ENCODE measurements at regions not wholly inside any gene's neighbourhood (a gene's known extent, or its start where the extent isn't known, plus 50 kb on each side); places are given as distances from the start of the nearest gene placed in this dataset.

DNA sequence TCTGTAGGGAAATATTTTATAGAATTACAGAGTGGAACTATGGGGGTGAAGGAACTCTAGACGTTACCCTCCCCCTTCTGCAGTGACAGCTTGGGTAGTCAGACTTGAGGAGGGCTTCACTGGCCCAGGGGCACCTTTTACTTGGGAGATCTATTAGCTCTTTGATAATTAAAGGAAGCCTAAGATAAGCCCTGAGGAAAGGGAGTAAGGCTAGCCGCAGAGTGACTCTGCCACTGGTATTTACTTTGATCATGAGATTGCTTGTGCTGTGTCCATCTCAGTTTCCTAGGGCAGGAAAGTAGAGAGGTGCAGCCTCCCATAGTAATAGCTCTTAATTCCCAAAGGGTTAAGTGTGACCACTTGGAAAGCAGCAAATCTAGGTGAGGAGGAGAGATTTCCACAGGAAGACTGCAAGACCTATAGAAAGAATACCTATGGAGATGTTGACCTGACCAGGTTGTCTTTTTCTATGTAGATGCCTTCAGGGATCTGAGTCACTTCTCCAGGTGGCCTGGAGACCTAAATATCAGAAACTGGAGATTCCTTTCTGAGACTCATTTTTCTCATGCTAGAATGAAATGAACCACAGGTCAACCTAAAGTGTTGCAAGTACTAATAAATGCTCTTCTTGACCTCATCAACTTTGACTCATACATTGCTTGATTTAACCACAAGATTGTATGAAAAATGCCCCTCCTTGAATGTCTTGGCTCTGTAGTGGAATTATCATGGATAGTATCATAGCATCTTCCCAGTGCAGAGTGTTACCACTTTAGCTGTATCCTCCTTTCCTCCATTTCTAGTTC lies 447.3 kb upstream of the GHITM start:
- Mint-ChIP-seq H3K9me3 (no peaks in the 10 kb centered on the region), H3K4me1 (ENCODE audit: low read depth) (no peaks in the 10 kb centered on the region), H3K4me3 (ENCODE audit: low read depth) (no peak overlapping the region), H3K27me3 (ENCODE audit: low read depth) (no peaks in the 10 kb centered on the region), H3K27ac (no peak overlapping the region), H3K36me3 (ENCODE audit: low read depth) (no peaks in the 10 kb centered on the region)
- intact Hi-C loops (cut with micrococcal nuclease): no loop called here
- DNase-seq (ENCODE audit: low spot score): no peak

DNA sequence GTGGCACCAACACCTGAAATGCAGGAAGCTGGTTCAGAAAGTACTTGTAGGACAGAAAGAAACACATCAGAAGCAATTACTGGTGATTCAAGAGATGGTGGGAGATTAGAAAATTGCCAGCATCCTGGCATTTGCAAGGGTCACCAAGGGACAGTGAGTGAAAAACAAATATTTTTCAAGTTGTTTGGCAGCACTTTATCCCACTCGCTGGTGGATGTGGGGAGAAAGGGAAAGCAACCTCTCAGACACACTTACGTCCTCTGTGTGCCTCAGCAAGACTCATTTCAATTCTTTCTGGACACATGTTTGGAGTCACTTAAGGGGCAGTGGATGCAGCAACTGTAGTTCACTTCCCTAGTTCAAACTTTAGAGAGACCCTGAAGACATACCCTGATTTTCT lies 440.4 kb upstream of the GHITM start:
- Mint-ChIP-seq H3K4me3 (ENCODE audit: low read depth) (no peak overlapping the region), H3K4me1 (ENCODE audit: low read depth) (no peaks in the 10 kb centered on the region), H3K36me3 (ENCODE audit: low read depth) (no peaks in the 10 kb centered on the region), H3K9me3 (peaks cover 5% of the 10 kb centered on the region), H3K27ac (no peak overlapping the region), H3K27me3 (ENCODE audit: low read depth) (no peaks in the 10 kb centered on the region)
- no peak for DNase-seq (ENCODE audit: low spot score)
- intact Hi-C loops (cut with micrococcal nuclease): no loop called here

- intact Hi-C loops (cut with micrococcal nuclease): no loop called here
- Mint-ChIP-seq H3K9me3 (peaks cover 5% of the 10 kb centered on the region), H3K36me3 (ENCODE audit: low read depth) (no peaks in the 10 kb centered on the region), H3K27me3 (ENCODE audit: low read depth) (no peaks in the 10 kb centered on the region), H3K4me1 (ENCODE audit: low read depth) (no peaks in the 10 kb centered on the region), H3K27ac (no peak overlapping the region), H3K4me3 (ENCODE audit: low read depth) (no peak overlapping the region)
- no peak for DNase-seq (ENCODE audit: low spot score)
These were observed 437.5 kb upstream of the GHITM start for GRCh38 chr10:83701799-83702198.

GRCh38 chr10:83702731-83703130 lies 436.6 kb upstream of the GHITM start:
- no peaks in the 10 kb centered on the region for H3K27me3 Mint-ChIP-seq (ENCODE audit: low read depth)
- peaks cover 5% of the 10 kb centered on the region for H3K9me3 Mint-ChIP-seq
- H3K4me3 Mint-ChIP-seq (ENCODE audit: low read depth): no peak overlapping the region
- intact Hi-C loops (cut with micrococcal nuclease): no loop called here
- H3K36me3 Mint-ChIP-seq (ENCODE audit: low read depth): no peaks in the 10 kb centered on the region
- no peaks in the 10 kb centered on the region for H3K4me1 Mint-ChIP-seq (ENCODE audit: low read depth)
- DNase-seq (ENCODE audit: low spot score): no peak
- H3K27ac Mint-ChIP-seq: no peak overlapping the region

DNA sequence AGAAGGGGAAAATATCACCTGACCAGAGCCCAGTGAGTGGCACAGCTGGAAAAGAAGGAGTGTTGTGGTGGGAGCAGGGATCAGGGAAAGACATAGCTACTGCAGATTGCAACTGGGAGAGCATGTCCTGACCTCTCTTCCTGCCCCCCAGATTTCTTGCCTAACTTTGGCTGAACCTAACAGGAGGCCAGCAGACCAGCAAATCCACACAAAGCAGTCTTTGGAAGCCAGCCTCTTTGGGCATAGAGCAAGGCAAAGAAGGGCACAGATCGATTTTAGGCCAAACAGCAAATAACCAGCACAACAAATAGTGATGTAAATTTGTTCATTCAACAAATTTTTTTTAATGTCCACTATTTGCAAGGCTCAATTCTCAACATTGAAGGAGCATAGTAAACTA lies 433.2 kb upstream of the GHITM start:
- Mint-ChIP-seq H3K27me3 (ENCODE audit: low read depth) (no peaks in the 10 kb centered on the region), H3K27ac (no peak overlapping the region)
- intact Hi-C loops (cut with micrococcal nuclease): no loop called here

GRCh38 chr10:83706952-83707582 lies 432.2 kb upstream of the GHITM start:
- Mint-ChIP-seq H3K4me3 (ENCODE audit: low read depth) (no peak overlapping the region), H3K9me3 (no peaks in the 10 kb centered on the region), H3K27ac (no peak overlapping the region), H3K27me3 (ENCODE audit: low read depth) (no peaks in the 10 kb centered on the region), H3K4me1 (ENCODE audit: low read depth) (no peaks in the 10 kb centered on the region), H3K36me3 (ENCODE audit: low read depth) (no peaks in the 10 kb centered on the region)
- DNase-seq (ENCODE audit: low spot score): no peak
- intact Hi-C loops (cut with micrococcal nuclease): no loop called here

More for the DNA sequence above, 433.2 kb upstream of the GHITM start:
- Mint-ChIP-seq H3K4me1 (ENCODE audit: low read depth) (no peaks in the 10 kb centered on the region), H3K36me3 (ENCODE audit: low read depth) (no peaks in the 10 kb centered on the region), H3K4me3 (ENCODE audit: low read depth) (no peak overlapping the region), H3K9me3 (no peaks in the 10 kb centered on the region)
- no peak for DNase-seq (ENCODE audit: low spot score)

GRCh38 chr10:83713423-83713822 lies 425.9 kb upstream of the GHITM start:
- Mint-ChIP-seq H3K27me3 (ENCODE audit: low read depth) (no peaks in the 10 kb centered on the region), H3K4me3 (ENCODE audit: low read depth) (no peak overlapping the region), H3K9me3 (no peaks in the 10 kb centered on the region), H3K27ac (no peak overlapping the region), H3K36me3 (ENCODE audit: low read depth) (no peaks in the 10 kb centered on the region), H3K4me1 (ENCODE audit: low read depth) (no peaks in the 10 kb centered on the region)
- intact Hi-C loops (cut with micrococcal nuclease): no loop called here
- DNase-seq (ENCODE audit: low spot score): no peak

GRCh38 chr10:83723080-83723479 lies 416.2 kb upstream of the GHITM start:
- intact Hi-C loops (cut with micrococcal nuclease): no loop called here
- no peaks in the 10 kb centered on the region for H3K27me3 Mint-ChIP-seq (ENCODE audit: low read depth)

DNA sequence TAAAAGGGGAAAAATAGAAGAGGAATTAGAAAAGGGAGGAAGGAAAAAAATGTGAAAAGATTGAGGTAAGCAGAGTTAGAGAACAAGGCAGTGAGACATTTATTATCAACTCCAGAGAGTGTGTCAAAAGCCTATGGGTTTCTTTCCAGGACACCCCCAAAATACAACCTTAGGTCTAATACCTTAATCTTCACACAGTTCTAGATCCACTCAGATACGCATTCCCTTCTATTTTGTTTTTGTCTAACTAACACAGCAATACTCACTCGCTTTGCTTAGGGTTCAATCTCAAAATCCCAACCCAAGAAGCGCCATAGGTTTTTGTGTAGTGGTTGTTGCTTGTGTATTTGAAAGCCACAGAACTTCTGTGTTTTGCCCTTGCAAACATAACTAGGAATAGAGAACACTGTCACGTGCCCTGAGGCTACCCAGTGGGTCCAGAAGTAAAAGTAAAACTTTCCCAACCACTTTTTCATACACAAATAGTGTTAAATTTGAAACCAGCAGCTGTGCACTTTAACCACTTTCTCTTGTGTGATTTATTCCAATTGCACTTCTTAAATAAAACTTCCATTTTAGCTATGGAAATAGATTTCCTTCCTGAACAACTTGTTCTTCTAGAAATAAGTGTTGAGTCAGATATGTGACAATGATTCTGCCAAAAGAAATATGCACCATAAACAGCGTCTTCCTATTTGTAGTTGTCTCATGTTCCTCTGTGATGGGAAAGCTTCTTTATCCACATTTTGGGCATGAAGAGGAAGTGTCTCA lies 414.7 kb upstream of the GHITM start:
- Mint-ChIP-seq H3K27ac (no peak overlapping the region), H3K36me3 (ENCODE audit: low read depth) (no peaks in the 10 kb centered on the region), H3K27me3 (ENCODE audit: low read depth) (no peaks in the 10 kb centered on the region), H3K4me3 (ENCODE audit: low read depth) (no peak overlapping the region), H3K4me1 (ENCODE audit: low read depth) (no peaks in the 10 kb centered on the region), H3K9me3 (no peaks in the 10 kb centered on the region)
- DNase-seq (ENCODE audit: low spot score): no peak
- intact Hi-C loops (cut with micrococcal nuclease): no loop called here

More at GRCh38 chr10:83723080-83723479, 416.2 kb upstream of the GHITM start:
- Mint-ChIP-seq H3K36me3 (ENCODE audit: low read depth) (no peaks in the 10 kb centered on the region), H3K27ac (no peak overlapping the region), H3K4me1 (ENCODE audit: low read depth) (no peaks in the 10 kb centered on the region), H3K4me3 (ENCODE audit: low read depth) (no peak overlapping the region), H3K9me3 (peaks cover 5% of the 10 kb centered on the region)
- no peak for DNase-seq (ENCODE audit: low spot score)

- DNase-seq (ENCODE audit: low spot score): no peak
- Mint-ChIP-seq H3K36me3 (ENCODE audit: low read depth) (no peaks in the 10 kb centered on the region), H3K27me3 (ENCODE audit: low read depth) (no peaks in the 10 kb centered on the region), H3K27ac (no peak overlapping the region), H3K4me3 (ENCODE audit: low read depth) (no peak overlapping the region), H3K9me3 (no peaks in the 10 kb centered on the region), H3K4me1 (ENCODE audit: low read depth) (no peaks in the 10 kb centered on the region)
- intact Hi-C loops (cut with micrococcal nuclease): no loop called here
These were observed 413.7 kb upstream of the GHITM start for GRCh38 chr10:83725567-83725966.

DNA sequence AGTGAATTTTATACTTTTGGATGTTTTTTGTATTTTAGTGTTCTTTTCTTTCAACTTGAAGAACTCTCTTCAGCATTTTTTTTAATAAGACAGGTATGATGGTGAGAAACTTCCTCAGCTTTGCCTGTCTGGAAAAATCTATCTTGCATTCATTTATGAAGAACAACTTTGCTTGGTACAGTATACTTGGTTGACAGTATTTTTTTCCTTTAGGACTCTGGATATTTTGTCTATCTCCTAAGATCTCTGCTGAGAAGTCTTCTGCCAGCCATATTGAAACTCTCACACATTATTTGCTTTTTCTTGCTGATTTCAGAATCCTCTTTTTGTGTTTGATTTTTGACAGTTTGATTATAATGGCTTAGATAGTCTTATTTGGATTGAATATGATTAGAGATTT lies 405.0 kb upstream of the GHITM start:
- Mint-ChIP-seq H3K4me1 (ENCODE audit: low read depth) (no peaks in the 10 kb centered on the region), H3K27ac (no peak overlapping the region), H3K27me3 (ENCODE audit: low read depth) (no peaks in the 10 kb centered on the region), H3K9me3 (peaks cover 32% of the 10 kb centered on the region), H3K36me3 (ENCODE audit: low read depth) (no peaks in the 10 kb centered on the region), H3K4me3 (ENCODE audit: low read depth) (no peak overlapping the region)
- intact Hi-C loops (cut with micrococcal nuclease): no loop called here
- no peak for DNase-seq (ENCODE audit: low spot score)

DNA sequence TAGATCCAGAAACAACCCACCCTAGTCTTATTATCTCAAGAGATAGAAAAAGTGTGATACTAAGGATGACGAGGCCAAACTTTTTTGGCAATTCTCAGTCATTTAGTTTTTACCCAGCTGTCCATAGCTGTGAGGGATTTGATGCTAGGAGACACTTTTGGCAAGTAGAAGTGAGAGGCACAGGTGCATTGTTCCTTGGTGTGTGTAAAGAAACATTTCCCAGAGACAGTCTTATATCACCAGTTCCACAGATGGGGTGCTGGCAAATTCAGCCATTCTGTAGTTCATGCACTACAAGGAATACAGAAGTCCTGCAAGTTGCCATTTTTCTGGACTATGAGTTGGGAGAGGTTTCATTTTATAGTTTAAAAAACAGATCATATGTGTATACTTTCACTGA lies 403.3 kb upstream of the GHITM start:
- H3K27me3 Mint-ChIP-seq (ENCODE audit: low read depth): no peaks in the 10 kb centered on the region
- no peaks in the 10 kb centered on the region for H3K36me3 Mint-ChIP-seq (ENCODE audit: low read depth)

GRCh38 chr10:83750604-83751003 lies 388.7 kb upstream of the GHITM start:
- Mint-ChIP-seq H3K27ac (no peak overlapping the region), H3K36me3 (ENCODE audit: low read depth) (no peaks in the 10 kb centered on the region), H3K27me3 (ENCODE audit: low read depth) (no peaks in the 10 kb centered on the region), H3K9me3 (peaks cover 49% of the 10 kb centered on the region), H3K4me1 (ENCODE audit: low read depth) (no peaks in the 10 kb centered on the region), H3K4me3 (ENCODE audit: low read depth) (no peak overlapping the region)
- intact Hi-C loops (cut with micrococcal nuclease): no loop called here
- DNase-seq (ENCODE audit: low spot score): no peak

More for the DNA sequence above, 403.3 kb upstream of the GHITM start:
- no peak overlapping the region for H3K4me3 Mint-ChIP-seq (ENCODE audit: low read depth)
- no peaks in the 10 kb centered on the region for H3K4me1 Mint-ChIP-seq (ENCODE audit: low read depth)
- intact Hi-C loops (cut with micrococcal nuclease): no loop called here
- no peak overlapping the region for H3K27ac Mint-ChIP-seq
- no peak for DNase-seq (ENCODE audit: low spot score)
- H3K9me3 Mint-ChIP-seq: peaks cover 36% of the 10 kb centered on the region
